Parathyroid adenoma (tissue), 2 donors: ENCODE measurements at regions not wholly inside any gene's neighbourhood (a gene's known extent, or its start where the extent isn't known, plus 50 kb on each side); places are given as distances from the start of the nearest gene placed in this dataset.

ENCODE experiments used
- H2AFZ ChIP-seq: fragments of 300-600 bp; sonication (generic); one replicate; pipeline ENCODE4 v1.7.0; 2017; ENCODE audit warnings: antibody characterized with exemption, mild to moderate bottlenecking
- H3K27ac ChIP-seq: fragments of 300-600 bp; sonication (generic); one replicate; pipeline ENCODE4 v1.7.0; 2017
- H3K27me3 ChIP-seq: fragments of 300-600 bp; sonication (generic); one replicate; pipeline ENCODE4 v1.7.0; 2017; ENCODE audit warnings: low read length; ENCODE audit not compliant: control insufficient read depth, insufficient read depth
- H3K36me3 ChIP-seq: fragments of 300-600 bp; sonication (generic); one replicate; pipeline ENCODE4 v1.7.0; 2017; ENCODE audit warnings: low read length; ENCODE audit not compliant: control insufficient read depth, insufficient read depth
- H3K4me1 ChIP-seq: fragments of 300-600 bp; sonication (generic); one replicate; pipeline ENCODE4 v1.7.0; 2017; ENCODE audit warnings: control low read depth
- H3K4me2 ChIP-seq: fragments of 300-600 bp; sonication (generic); one replicate; pipeline ENCODE4 v1.7.0; 2017; ENCODE audit warnings: low read length
- H3K4me3 ChIP-seq: fragments of 300-600 bp; sonication (generic); one replicate; pipeline ENCODE4 v1.7.0; 2017; ENCODE audit warnings: low read depth, low read length
- H3K79me2 ChIP-seq: fragments of 300-600 bp; sonication (generic); one replicate; pipeline ENCODE4 v1.7.0; 2017; ENCODE audit warnings: control low read depth
- H3K9ac ChIP-seq: fragments of 300-600 bp; sonication (generic); one replicate; pipeline ENCODE4 v1.7.0; 2017; ENCODE audit warnings: mild to moderate bottlenecking
- H3K9me3 ChIP-seq: fragments of 300-600 bp; sonication (generic); one replicate; pipeline ENCODE4 v1.7.0; 2017; ENCODE audit warnings: low read length; ENCODE audit not compliant: control insufficient read depth
- TF ChIP-seq, protein P1 (sequence below): fragments of 300-600 bp; sonication (generic); IDR thresholded peaks from one replicate; pipeline ENCODE4 v1.7.0; 2017; ENCODE audit warnings: antibody characterized with exemption, mild to moderate bottlenecking
- donor health status: primary hyperparathyroidism.

DNA sequence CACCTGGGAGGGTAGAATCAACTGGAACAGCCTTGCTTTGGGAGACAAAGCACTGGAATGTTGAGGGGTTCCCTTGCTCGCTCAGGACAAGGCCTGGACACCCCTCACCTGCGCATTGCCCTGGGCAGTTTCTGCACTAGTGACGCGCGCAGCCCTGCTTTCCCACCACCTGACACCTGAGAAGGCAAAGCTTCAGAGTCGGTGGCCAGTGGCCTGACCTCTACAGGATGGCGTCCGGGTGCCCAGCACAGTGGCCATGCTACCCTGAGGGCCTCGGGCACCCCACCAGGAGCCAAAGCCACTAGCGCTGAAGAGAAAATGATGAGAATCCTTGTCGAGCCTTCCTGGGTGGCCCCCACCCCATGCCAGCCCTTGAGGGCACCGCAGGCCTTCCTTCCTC lies 161.3 kb downstream of the OLFM1 start:
- Histone ChIP-seq H3K9ac (no peak overlapping the region), H3K79me2 (no peaks in the 10 kb centered on the region), H3K4me3 (no peak overlapping the region), H3K9me3 (no peaks in the 10 kb centered on the region), H3K4me1 (no peaks in the 10 kb centered on the region), H3K27ac (no peak overlapping the region), H3K27me3 (peaks cover 3% of the 10 kb centered on the region), H2AFZ (no peak overlapping the region), H3K4me2 (no peak overlapping the region), H3K36me3 (no peaks in the 10 kb centered on the region)
- TF ChIP-seq, protein P1, sequence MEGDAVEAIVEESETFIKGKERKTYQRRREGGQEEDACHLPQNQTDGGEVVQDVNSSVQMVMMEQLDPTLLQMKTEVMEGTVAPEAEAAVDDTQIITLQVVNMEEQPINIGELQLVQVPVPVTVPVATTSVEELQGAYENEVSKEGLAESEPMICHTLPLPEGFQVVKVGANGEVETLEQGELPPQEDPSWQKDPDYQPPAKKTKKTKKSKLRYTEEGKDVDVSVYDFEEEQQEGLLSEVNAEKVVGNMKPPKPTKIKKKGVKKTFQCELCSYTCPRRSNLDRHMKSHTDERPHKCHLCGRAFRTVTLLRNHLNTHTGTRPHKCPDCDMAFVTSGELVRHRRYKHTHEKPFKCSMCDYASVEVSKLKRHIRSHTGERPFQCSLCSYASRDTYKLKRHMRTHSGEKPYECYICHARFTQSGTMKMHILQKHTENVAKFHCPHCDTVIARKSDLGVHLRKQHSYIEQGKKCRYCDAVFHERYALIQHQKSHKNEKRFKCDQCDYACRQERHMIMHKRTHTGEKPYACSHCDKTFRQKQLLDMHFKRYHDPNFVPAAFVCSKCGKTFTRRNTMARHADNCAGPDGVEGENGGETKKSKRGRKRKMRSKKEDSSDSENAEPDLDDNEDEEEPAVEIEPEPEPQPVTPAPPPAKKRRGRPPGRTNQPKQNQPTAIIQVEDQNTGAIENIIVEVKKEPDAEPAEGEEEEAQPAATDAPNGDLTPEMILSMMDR, result no peak

DNA sequence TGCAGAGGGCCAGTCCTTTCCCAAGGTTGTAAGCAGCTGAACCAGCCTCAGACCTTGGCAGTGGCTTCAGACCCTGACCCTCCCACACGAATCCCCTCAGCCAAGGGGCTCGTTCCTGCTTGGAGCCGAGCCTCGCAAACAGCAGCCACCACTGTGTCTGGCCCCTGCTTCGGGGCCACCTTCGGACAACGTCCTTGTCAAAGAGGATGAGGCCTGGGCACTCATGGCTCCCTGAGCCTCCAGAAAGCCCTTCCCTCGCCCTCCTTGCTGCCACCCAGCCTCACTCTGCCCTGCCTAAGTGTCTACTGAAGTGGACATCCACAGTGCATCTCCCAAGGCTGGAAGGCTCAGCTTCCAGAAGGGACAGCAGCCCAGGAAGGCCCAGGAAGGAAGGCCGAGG lies 161.7 kb downstream of the OLFM1 start:
- no peaks in the 10 kb centered on the region for H3K36me3 ChIP-seq
- no peaks in the 10 kb centered on the region for H3K9me3 ChIP-seq
- no peak overlapping the region for H3K4me2 ChIP-seq
- no peaks in the 10 kb centered on the region for H3K79me2 ChIP-seq
- H3K9ac ChIP-seq, result no peak overlapping the region
- no peaks in the 10 kb centered on the region for H3K4me1 ChIP-seq
- TF ChIP-seq, protein P1, result no peak
- no peak overlapping the region for H2AFZ ChIP-seq
- H3K27me3 ChIP-seq, result peaks cover 3% of the 10 kb centered on the region
- no peak overlapping the region for H3K4me3 ChIP-seq
- H3K27ac ChIP-seq, result no peak overlapping the region

DNA sequence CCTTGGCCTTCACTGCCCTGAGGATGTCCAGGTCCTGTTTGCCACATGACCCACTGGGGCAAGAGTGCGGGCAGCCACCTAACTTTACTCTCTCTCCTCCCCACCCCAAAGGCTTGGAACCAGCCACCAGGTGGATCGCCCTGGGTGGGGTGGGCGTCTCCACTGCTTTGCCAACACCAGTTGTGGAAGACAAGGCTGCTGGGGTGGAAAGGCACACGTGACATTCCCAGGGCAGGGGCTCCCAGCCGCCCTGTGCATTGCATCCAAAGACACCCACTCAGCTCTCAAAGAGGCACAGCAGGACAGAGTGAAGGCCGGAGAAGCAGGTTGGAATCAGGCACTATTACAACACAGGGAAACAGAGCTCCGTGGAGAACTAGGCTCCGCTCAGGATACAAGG lies 162.2 kb downstream of the OLFM1 start:
- Histone ChIP-seq H3K4me3 (no peak overlapping the region), H3K4me2 (no peak overlapping the region), H3K9ac (no peak overlapping the region), H3K79me2 (no peaks in the 10 kb centered on the region), H3K27ac (no peak overlapping the region), H2AFZ (no peak overlapping the region), H3K36me3 (no peaks in the 10 kb centered on the region), H3K27me3 (peaks cover 3% of the 10 kb centered on the region), H3K4me1 (no peaks in the 10 kb centered on the region), H3K9me3 (no peaks in the 10 kb centered on the region)
- TF ChIP-seq, protein P1, result no peak

DNA sequence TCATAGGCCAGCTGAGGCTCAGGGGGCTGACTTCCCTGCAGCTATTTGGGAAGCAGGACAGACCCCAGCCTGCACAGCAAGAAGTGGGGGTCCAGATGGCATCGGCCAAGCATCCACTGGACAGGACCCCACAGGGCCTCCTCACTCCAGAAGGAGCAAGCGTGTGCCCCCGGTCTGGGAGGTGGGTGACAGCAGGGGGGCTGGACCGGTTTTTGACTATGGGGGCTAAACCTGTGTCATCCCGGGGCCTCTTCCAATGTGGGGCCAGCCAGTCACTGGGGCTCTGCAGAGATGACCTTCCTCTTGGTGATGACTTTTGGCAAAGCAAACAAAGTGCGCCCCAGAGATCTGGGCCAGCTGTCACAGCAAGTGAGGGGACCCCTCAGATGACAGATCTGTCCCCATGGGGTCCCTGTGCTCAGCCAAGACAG lies 163.9 kb downstream of the OLFM1 start:
- H3K4me1 ChIP-seq, result no peaks in the 10 kb centered on the region
- H3K4me3 ChIP-seq, result no peak overlapping the region
- H3K9me3 ChIP-seq, result no peaks in the 10 kb centered on the region
- H3K79me2 ChIP-seq, result no peaks in the 10 kb centered on the region
- no peak overlapping the region for H3K27ac ChIP-seq
- TF ChIP-seq, protein P1, result no peak
- no peak overlapping the region for H2AFZ ChIP-seq
- H3K4me2 ChIP-seq, result no peak overlapping the region
- no peaks in the 10 kb centered on the region for H3K27me3 ChIP-seq
- H3K36me3 ChIP-seq, result no peaks in the 10 kb centered on the region
- H3K9ac ChIP-seq, result no peak overlapping the region

DNA sequence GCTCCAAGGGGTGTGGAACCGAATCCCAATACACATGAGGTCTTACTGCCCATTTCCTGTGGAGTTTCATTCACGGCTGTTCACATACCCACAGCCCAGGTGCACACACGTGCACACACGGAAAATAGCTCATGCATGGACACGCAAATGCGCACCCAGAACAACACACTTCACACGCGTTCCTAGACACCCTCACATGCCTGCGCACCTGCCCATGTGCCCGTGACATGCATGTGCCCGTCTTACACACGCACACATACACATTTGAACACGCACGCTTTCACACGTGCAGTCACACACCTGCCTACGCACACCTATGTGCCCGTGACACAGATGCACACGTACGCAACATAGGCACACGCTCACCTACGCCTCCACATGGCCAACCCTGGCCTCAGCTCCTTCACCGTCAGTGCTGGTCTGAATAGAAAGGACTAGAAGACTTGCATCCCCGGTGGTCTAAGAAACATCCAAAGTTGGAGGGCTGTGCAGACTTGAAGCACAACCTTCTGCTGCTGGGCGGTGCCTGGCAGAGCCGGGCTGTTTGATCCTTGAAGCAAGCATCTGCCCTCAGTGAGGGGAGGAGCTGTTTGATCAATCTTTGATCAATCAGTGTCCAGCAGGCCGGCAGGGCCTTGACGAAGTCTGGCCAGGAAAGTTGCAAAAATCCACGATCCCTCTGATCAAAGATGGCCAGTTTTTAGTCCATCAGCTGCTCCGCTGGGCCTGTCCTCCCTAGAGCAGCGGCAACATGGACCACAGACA lies 164.7 kb downstream of the OLFM1 start:
- H3K27me3 ChIP-seq, result no peaks in the 10 kb centered on the region
- H3K4me3 ChIP-seq, result no peak overlapping the region
- TF ChIP-seq, protein P1, result no peak
- H3K36me3 ChIP-seq, result no peaks in the 10 kb centered on the region
- H3K4me1 ChIP-seq, result no peaks in the 10 kb centered on the region
- H3K27ac ChIP-seq, result no peak overlapping the region
- no peak overlapping the region for H2AFZ ChIP-seq
- no peak overlapping the region for H3K4me2 ChIP-seq
- no peaks in the 10 kb centered on the region for H3K79me2 ChIP-seq
- H3K9ac ChIP-seq, result no peak overlapping the region
- H3K9me3 ChIP-seq, result no peaks in the 10 kb centered on the region
